ENCODE measurements at regions not wholly inside any gene's neighbourhood (a gene's known extent, or its start where the extent isn't known, plus 50 kb on each side); places are given as distances from the start of the nearest gene placed in this dataset.

DNA sequence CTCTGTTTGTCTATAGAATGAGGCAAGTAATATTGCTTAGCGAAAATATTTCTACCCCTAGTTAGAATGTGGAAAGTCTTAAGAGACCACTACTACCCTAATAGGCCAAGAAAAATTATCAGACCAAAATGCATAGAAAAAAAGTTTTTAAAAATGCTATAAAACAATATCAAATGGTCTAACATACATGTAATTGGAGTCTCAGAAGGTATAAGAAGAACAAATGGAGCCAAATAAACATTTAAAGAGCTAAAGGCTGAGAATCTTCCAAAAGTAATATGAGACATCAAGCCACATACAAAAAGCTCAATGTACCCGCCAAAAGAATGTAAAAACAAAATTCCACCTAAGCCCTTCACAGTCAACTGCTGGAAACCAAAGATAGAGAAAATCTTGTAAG lies 133.5 kb upstream of the GADL1 start:
- TF ChIP-seq, protein P1, sequence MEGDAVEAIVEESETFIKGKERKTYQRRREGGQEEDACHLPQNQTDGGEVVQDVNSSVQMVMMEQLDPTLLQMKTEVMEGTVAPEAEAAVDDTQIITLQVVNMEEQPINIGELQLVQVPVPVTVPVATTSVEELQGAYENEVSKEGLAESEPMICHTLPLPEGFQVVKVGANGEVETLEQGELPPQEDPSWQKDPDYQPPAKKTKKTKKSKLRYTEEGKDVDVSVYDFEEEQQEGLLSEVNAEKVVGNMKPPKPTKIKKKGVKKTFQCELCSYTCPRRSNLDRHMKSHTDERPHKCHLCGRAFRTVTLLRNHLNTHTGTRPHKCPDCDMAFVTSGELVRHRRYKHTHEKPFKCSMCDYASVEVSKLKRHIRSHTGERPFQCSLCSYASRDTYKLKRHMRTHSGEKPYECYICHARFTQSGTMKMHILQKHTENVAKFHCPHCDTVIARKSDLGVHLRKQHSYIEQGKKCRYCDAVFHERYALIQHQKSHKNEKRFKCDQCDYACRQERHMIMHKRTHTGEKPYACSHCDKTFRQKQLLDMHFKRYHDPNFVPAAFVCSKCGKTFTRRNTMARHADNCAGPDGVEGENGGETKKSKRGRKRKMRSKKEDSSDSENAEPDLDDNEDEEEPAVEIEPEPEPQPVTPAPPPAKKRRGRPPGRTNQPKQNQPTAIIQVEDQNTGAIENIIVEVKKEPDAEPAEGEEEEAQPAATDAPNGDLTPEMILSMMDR (conservative IDR thresholded peaks at IDR 0.05; ENCODE audit: low read depth, low read length) = no peak
- no peak for TF ChIP-seq POLR2A (IDR thresholded peaks at IDR 0.05; ENCODE audit: low read depth, low read length)
- TF ChIP-seq RCOR1 (IDR thresholded peaks at IDR 0.05; ENCODE audit: insufficient replicate concordance, low read length) = no peak
- TF ChIP-seq, protein P2, sequence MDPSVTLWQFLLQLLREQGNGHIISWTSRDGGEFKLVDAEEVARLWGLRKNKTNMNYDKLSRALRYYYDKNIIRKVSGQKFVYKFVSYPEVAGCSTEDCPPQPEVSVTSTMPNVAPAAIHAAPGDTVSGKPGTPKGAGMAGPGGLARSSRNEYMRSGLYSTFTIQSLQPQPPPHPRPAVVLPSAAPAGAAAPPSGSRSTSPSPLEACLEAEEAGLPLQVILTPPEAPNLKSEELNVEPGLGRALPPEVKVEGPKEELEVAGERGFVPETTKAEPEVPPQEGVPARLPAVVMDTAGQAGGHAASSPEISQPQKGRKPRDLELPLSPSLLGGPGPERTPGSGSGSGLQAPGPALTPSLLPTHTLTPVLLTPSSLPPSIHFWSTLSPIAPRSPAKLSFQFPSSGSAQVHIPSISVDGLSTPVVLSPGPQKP (IDR thresholded peaks at IDR 0.05; ENCODE audit: borderline replicate concordance, low read depth, low read length) = no peak
- TF ChIP-seq SMC3 (IDR thresholded peaks at IDR 0.05; ENCODE audit: low read depth, low read length) = no peak
- no peak for TF ChIP-seq CHD1 (IDR thresholded peaks at IDR 0.05; ENCODE audit: low read depth, low read length)
- no peak for TF ChIP-seq CEBPB (IDR thresholded peaks at IDR 0.05; ENCODE audit: low read depth, low read length)

Measured in IMR-90 (cell line).